GM23338 (cell line): ENCODE measurements at regions not wholly inside any gene's neighbourhood (a gene's known extent, or its start where the extent isn't known, plus 50 kb on each side); places are given as distances from the start of the nearest gene placed in this dataset.

Experiments used
- ATAC-seq: fragments of 200-7000 bp; cut with Tn5 transposase; 3 replicates; pipeline ENCODE4 v1.9.1; 2020
- DNase-seq: peaks from one replicate; pipeline ENCODE4 v3.0.0-alpha.2; 2015; ENCODE audit warnings: low spot score
- H2AFZ ChIP-seq: fragments of 200-600 bp; sonication (generic); 2 replicates; pipeline ENCODE4 v1.8.0; 2016; ENCODE audit warnings: antibody characterized with exemption, mild to moderate bottlenecking, moderate library complexity
- H3F3A ChIP-seq: fragments of 200-600 bp; sonication (generic); replicated peaks from 2 replicates; pipeline ENCODE4 v1.8.0; 2017; ENCODE audit warnings: antibody characterized with exemption, mixed run types, low read depth
- H3K27ac ChIP-seq: fragments of 200-600 bp; sonication (generic); 2 replicates; pipeline ENCODE4 v1.6.1; 2016; ENCODE audit warnings: low read depth
- H3K27me3 ChIP-seq: fragments of 200-600 bp; sonication (generic); 2 replicates; pipeline ENCODE4 v1.8.0; 2016; ENCODE audit warnings: mild to moderate bottlenecking, mixed run types, moderate library complexity; ENCODE audit not compliant: insufficient read depth
- H3K36me3 ChIP-seq: fragments of 200-600 bp; sonication (generic); 2 replicates; pipeline ENCODE4 v1.8.0; 2016; ENCODE audit warnings: mild to moderate bottlenecking; ENCODE audit not compliant: insufficient read depth
- H3K4me1 ChIP-seq: fragments of 200-600 bp; sonication (generic); 2 replicates; pipeline ENCODE4 v1.8.0; 2016; ENCODE audit warnings: mild to moderate bottlenecking, moderate library complexity; ENCODE audit not compliant: insufficient read depth
- H3K4me2 ChIP-seq: fragments of 200-600 bp; sonication (generic); 2 replicates; pipeline ENCODE4 v1.7.1; 2017; ENCODE audit warnings: mixed run types
- H3K4me3 ChIP-seq: fragments of 200-600 bp; sonication (generic); 2 replicates; pipeline ENCODE4 v1.6.1; 2016; ENCODE audit warnings: mixed run types
- H3K79me2 ChIP-seq: fragments of 200-600 bp; sonication (generic); replicated peaks from 2 replicates; pipeline ENCODE4 v1.8.0; 2017; ENCODE audit warnings: mild to moderate bottlenecking; ENCODE audit not compliant: insufficient read depth
- H3K9me2 ChIP-seq: fragments of 200-600 bp; sonication (generic); 2 replicates; pipeline ENCODE4 v1.8.0; 2017; ENCODE audit not compliant: insufficient read depth
- H4K20me1 ChIP-seq: fragments of 200-600 bp; sonication (generic); replicated peaks from 2 replicates; pipeline ENCODE4 v1.8.0; 2017; ENCODE audit warnings: mild to moderate bottlenecking; ENCODE audit not compliant: insufficient read depth
- H3K27ac Mint-ChIP-seq: 2 replicates; pipeline ENCODE4 v1.8.0; 2020; ENCODE audit warnings: inconsistent platforms, mild to moderate bottlenecking, moderate library complexity, mixed read lengths
- H3K27me3 Mint-ChIP-seq: 3 replicates; pipeline ENCODE4 v1.8.0; 2022; ENCODE audit warnings: low read depth, mild to moderate bottlenecking, moderate library complexity, mixed read lengths, inconsistent platforms; ENCODE audit not compliant: insufficient read depth, poor library complexity
- H3K36me3 Mint-ChIP-seq: 3 replicates; pipeline ENCODE4 v1.8.0; 2021; ENCODE audit warnings: low read depth, mild to moderate bottlenecking, inconsistent platforms, moderate library complexity, mixed read lengths
- H3K4me1 Mint-ChIP-seq: 3 replicates; pipeline ENCODE4 v1.8.0; 2020; ENCODE audit warnings: mild to moderate bottlenecking, inconsistent platforms, mixed read lengths
- H3K4me3 Mint-ChIP-seq: 3 replicates; pipeline ENCODE4 v1.8.0; 2021; ENCODE audit warnings: moderate library complexity, mild to moderate bottlenecking, inconsistent platforms, mixed read lengths
- H3K9me3 Mint-ChIP-seq: 3 replicates; pipeline ENCODE4 v1.8.0; 2020; ENCODE audit warnings: moderate library complexity, mild to moderate bottlenecking, inconsistent platforms, mixed read lengths
- CREB1 ChIP-seq: fragments of 250-450 bp; sonication (Bioruptor Pico); IDR thresholded peaks from 2 replicates; pipeline ENCODE4 v1.5.0; 2020; ENCODE audit warnings: low read depth, mild to moderate bottlenecking, moderate library complexity
- POLR2AphosphoS5 ChIP-seq: IDR thresholded peaks from 2 replicates; pipeline ENCODE4 v1.6.1; 2016; ENCODE audit warnings: antibody characterized with exemption, low read depth
- TF ChIP-seq, protein P1 (sequence below): fragments of 250-450 bp; sonication (Bioruptor Pico); IDR thresholded peaks from 2 replicates; pipeline ENCODE4 v1.5.0; 2020; ENCODE audit warnings: mild to moderate bottlenecking, moderate library complexity
- TF ChIP-seq, protein P2 (sequence below): IDR thresholded peaks from 2 replicates; pipeline ENCODE4 v1.6.1; 2016; ENCODE audit warnings: antibody characterized with exemption
- TF ChIP-seq, protein P3 (sequence below), 2 experiments: fragments of 200-600 bp in 1 of 2; sonication (generic) in 1 of 2; conservative IDR thresholded peaks; 2 replicates each; pipeline versions ENCODE4 v1.5.1 to v1.6.1; 2016 to 2017; ENCODE audit warnings: antibody characterized with exemption in 2 of 2, low read depth in 2 of 2, mild to moderate bottlenecking in 2 of 2, moderate library complexity in 1 of 2

DNA sequence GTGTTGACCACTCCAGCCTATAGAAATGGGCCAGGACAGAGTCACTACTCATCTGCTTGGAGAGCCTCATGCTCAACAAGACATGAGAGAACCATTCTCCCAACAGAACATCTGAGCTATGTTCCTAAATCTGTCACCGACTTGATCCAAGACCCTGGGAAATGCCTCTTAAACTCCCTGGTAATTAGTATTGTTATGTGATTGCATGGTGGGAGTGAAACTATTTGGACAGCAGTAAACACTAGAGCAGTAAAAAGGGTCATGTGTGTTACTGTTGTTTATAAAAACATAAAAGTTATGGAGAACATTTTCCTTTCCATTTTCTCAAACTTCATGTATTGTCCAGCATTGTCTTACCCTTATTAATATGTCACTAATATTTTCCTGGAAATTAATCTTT, 369.8 kb upstream of the FAT3 start (continued):
- TF ChIP-seq, protein P1, sequence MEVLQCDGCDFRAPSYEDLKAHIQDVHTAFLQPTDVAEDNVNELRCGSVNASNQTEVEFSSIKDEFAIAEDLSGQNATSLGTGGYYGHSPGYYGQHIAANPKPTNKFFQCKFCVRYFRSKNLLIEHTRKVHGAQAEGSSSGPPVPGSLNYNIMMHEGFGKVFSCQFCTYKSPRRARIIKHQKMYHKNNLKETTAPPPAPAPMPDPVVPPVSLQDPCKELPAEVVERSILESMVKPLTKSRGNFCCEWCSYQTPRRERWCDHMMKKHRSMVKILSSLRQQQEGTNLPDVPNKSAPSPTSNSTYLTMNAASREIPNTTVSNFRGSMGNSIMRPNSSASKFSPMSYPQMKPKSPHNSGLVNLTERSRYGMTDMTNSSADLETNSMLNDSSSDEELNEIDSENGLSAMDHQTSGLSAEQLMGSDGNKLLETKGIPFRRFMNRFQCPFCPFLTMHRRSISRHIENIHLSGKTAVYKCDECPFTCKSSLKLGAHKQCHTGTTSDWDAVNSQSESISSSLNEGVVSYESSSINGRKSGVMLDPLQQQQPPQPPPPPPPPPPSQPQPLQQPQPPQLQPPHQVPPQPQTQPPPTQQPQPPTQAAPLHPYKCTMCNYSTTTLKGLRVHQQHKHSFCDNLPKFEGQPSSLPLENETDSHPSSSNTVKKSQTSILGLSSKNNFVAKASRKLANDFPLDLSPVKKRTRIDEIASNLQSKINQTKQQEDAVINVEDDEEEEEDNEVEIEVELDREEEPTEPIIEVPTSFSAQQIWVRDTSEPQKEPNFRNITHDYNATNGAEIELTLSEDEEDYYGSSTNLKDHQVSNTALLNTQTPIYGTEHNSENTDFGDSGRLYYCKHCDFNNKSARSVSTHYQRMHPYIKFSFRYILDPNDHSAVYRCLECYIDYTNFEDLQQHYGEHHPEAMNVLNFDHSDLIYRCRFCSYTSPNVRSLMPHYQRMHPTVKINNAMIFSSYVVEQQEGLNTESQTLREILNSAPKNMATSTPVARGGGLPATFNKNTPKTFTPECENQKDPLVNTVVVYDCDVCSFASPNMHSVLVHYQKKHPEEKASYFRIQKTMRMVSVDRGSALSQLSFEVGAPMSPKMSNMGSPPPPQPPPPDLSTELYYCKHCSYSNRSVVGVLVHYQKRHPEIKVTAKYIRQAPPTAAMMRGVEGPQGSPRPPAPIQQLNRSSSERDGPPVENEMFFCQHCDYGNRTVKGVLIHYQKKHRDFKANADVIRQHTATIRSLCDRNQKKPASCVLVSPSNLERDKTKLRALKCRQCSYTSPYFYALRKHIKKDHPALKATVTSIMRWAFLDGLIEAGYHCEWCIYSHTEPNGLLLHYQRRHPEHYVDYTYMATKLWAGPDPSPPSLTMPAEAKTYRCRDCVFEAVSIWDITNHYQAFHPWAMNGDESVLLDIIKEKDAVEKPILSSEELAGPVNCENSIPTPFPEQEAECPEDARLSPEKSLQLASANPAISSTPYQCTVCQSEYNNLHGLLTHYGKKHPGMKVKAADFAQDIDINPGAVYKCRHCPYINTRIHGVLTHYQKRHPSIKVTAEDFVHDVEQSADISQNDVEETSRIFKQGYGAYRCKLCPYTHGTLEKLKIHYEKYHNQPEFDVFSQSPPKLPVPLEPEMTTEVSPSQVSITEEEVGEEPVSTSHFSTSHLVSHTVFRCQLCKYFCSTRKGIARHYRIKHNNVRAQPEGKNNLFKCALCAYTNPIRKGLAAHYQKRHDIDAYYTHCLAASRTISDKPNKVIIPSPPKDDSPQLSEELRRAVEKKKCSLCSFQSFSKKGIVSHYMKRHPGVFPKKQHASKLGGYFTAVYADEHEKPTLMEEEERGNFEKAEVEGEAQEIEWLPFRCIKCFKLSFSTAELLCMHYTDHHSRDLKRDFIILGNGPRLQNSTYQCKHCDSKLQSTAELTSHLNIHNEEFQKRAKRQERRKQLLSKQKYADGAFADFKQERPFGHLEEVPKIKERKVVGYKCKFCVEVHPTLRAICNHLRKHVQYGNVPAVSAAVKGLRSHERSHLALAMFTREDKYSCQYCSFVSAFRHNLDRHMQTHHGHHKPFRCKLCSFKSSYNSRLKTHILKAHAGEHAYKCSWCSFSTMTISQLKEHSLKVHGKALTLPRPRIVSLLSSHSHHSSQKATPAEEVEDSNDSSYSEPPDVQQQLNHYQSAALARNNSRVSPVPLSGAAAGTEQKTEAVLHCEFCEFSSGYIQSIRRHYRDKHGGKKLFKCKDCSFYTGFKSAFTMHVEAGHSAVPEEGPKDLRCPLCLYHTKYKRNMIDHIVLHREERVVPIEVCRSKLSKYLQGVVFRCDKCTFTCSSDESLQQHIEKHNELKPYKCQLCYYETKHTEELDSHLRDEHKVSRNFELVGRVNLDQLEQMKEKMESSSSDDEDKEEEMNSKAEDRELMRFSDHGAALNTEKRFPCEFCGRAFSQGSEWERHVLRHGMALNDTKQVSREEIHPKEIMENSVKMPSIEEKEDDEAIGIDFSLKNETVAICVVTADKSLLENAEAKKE (CRISPR knock-in tag) = no peak

DNA sequence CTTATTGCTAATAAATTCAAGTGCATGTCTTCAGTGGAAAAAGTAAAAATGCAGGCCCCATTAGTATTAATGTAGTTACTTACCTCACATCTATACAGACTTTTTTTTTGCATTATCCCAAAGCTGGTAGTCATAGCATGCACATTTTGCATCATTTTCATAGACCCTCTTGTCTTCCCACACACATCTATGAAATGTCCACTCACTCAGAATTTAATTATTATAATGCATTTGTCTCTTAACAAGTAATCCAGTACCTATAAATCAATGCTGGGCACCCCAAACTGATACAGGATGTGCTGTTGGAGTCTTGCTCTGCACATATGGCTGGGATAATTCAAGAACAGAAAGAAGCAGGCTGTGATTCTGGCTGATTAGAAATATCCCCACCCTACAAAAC, 370.4 kb upstream of the FAT3 start:
- H3K36me3 Mint-ChIP-seq = no peaks in the 10 kb centered on the region
- Histone ChIP-seq H3K27me3 (no peaks in the 10 kb centered on the region), H3K79me2 (no peaks in the 10 kb centered on the region), H4K20me1 (no peaks in the 10 kb centered on the region), H3K4me2 (no peak overlapping the region), H3K36me3 (no peaks in the 10 kb centered on the region), H3K4me1 (no peaks in the 10 kb centered on the region), H3K27ac (no peak overlapping the region), H3K9me2 (peaks cover 13% of the 10 kb centered on the region; the same call in 1 of the 2 replicates), H3K4me3 (no peak overlapping the region), H2AFZ (no peak overlapping the region), H3F3A (no peaks in the 10 kb centered on the region)
- TF ChIP-seq, protein P2, sequence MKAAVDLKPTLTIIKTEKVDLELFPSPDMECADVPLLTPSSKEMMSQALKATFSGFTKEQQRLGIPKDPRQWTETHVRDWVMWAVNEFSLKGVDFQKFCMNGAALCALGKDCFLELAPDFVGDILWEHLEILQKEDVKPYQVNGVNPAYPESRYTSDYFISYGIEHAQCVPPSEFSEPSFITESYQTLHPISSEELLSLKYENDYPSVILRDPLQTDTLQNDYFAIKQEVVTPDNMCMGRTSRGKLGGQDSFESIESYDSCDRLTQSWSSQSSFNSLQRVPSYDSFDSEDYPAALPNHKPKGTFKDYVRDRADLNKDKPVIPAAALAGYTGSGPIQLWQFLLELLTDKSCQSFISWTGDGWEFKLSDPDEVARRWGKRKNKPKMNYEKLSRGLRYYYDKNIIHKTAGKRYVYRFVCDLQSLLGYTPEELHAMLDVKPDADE = no peak
- no peak for TF ChIP-seq POLR2AphosphoS5
- TF ChIP-seq, protein P3, sequence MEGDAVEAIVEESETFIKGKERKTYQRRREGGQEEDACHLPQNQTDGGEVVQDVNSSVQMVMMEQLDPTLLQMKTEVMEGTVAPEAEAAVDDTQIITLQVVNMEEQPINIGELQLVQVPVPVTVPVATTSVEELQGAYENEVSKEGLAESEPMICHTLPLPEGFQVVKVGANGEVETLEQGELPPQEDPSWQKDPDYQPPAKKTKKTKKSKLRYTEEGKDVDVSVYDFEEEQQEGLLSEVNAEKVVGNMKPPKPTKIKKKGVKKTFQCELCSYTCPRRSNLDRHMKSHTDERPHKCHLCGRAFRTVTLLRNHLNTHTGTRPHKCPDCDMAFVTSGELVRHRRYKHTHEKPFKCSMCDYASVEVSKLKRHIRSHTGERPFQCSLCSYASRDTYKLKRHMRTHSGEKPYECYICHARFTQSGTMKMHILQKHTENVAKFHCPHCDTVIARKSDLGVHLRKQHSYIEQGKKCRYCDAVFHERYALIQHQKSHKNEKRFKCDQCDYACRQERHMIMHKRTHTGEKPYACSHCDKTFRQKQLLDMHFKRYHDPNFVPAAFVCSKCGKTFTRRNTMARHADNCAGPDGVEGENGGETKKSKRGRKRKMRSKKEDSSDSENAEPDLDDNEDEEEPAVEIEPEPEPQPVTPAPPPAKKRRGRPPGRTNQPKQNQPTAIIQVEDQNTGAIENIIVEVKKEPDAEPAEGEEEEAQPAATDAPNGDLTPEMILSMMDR (conservative IDR thresholded peaks at IDR 0.05; ENCODE audit: low read depth in 2 of 2) = no peak
- no peak for TF ChIP-seq CREB1 (CRISPR knock-in tag)
- H3K9me3 Mint-ChIP-seq = no peaks in the 10 kb centered on the region
- H3K27ac Mint-ChIP-seq = no peak overlapping the region
- H3K27me3 Mint-ChIP-seq = no peaks in the 10 kb centered on the region
- DNase-seq = no peak
- H3K4me1 Mint-ChIP-seq = peaks cover 13% of the 10 kb centered on the region; the same call in 2 of the 3 replicates
- no peak for ATAC-seq
- no peak overlapping the region for H3K4me3 Mint-ChIP-seq
